ENCODE measurements at regions not wholly inside any gene's neighbourhood (a gene's known extent, or its start where the extent isn't known, plus 50 kb on each side); places are given as distances from the start of the nearest gene placed in this dataset.

- H4K20me1 ChIP-seq (ENCODE audit: insufficient read depth), result no peaks in the 10 kb centered on the region
- no peak overlapping the region for H3K9ac ChIP-seq (ENCODE audit: low read length)
- intact Hi-C loops (cut with micrococcal nuclease), result no loop called here
- no peak for TF ChIP-seq ELF1 (IDR thresholded peaks at IDR 0.05; ENCODE audit: borderline replicate concordance, low read depth)
- no peak overlapping the region for H3K27ac ChIP-seq (ENCODE audit: low read depth, low read length)
- no peaks in the 10 kb centered on the region for H3K27me3 ChIP-seq (ENCODE audit: insufficient read depth, low read length)
- ChIA-PET RAD21 (ENCODE audit: low non-redundant PET in 1 of 2, low total read pairs in 2 of 2, uncharacterized antibody in 2 of 2, unreplicated experiment in 2 of 2) (no interaction called here), CTCF (no interaction called here), POLR2A (no interaction called here)
- no peak overlapping the region for H3K4me3 ChIP-seq (replicated peaks in 1 of 2; ENCODE audit: low read depth in 1 of 2, low read length in 2 of 2)
- no peaks in the 10 kb centered on the region; a peak in 1 of 4 replicates for H3K9me3 ChIP-seq (ENCODE audit: control insufficient read depth in 1 of 2, insufficient read depth in 1 of 2, low read depth in 1 of 2, low read length in 2 of 2)
- H3K4me2 ChIP-seq (ENCODE audit: low read length), result no peak overlapping the region
- H3K9me2 ChIP-seq (ENCODE audit: insufficient read depth), result no peaks in the 10 kb centered on the region
- no peak for ATAC-seq
- no TSS peak for BruUV-seq (replicated peaks)
- H3K36me3 ChIP-seq (ENCODE audit: control insufficient read depth in 1 of 2, insufficient read depth in 2 of 2, low read length in 2 of 2), result no peaks in the 10 kb centered on the region; a peak in 1 of 4 replicates
- H3K4me1 ChIP-seq (ENCODE audit: control insufficient read depth in 1 of 2, insufficient read depth in 2 of 2, low read length in 2 of 2), result no peaks in the 10 kb centered on the region
- no peak for DNase-seq (ENCODE audit: low read depth, low spot score)
- no peaks in the 10 kb centered on the region for H3K79me2 ChIP-seq (ENCODE audit: insufficient read depth, low read length)
- H2AFZ ChIP-seq (ENCODE audit: low read depth, low read length, poor library complexity, severe bottlenecking), result no peak overlapping the region
These were observed 115.8 kb downstream of the SYT10 start for GRCh38 chr12:33323823-33324222.

GRCh38 chr12:33322519-33322918 is 117.1 kb downstream of the SYT10 start:
- ATAC-seq (no peak), DNase-seq (ENCODE audit: low read depth, low spot score) (no peak)
- no peak overlapping the region for H3K4me2 ChIP-seq (ENCODE audit: low read length)
- no peaks in the 10 kb centered on the region for H3K9me2 ChIP-seq (ENCODE audit: insufficient read depth)
- ChIA-PET CTCF (no interaction called here), POLR2A (no interaction called here), RAD21 (ENCODE audit: low non-redundant PET in 1 of 2, low total read pairs in 2 of 2, uncharacterized antibody in 2 of 2, unreplicated experiment in 2 of 2) (no interaction called here)
- no peak overlapping the region for H2AFZ ChIP-seq (ENCODE audit: low read depth, low read length, poor library complexity, severe bottlenecking)
- no peaks in the 10 kb centered on the region; a peak in 2 of 4 replicates for H3K9me3 ChIP-seq (ENCODE audit: control insufficient read depth in 1 of 2, insufficient read depth in 1 of 2, low read depth in 1 of 2, low read length in 2 of 2)
- H3K79me2 ChIP-seq (ENCODE audit: insufficient read depth, low read length), result no peaks in the 10 kb centered on the region
- no TSS peak for BruUV-seq (replicated peaks)
- no peaks in the 10 kb centered on the region; a peak in 1 of 4 replicates for H3K36me3 ChIP-seq (ENCODE audit: control insufficient read depth in 1 of 2, insufficient read depth in 2 of 2, low read length in 2 of 2)
- H4K20me1 ChIP-seq (ENCODE audit: insufficient read depth), result no peaks in the 10 kb centered on the region
- H3K27me3 ChIP-seq (ENCODE audit: insufficient read depth, low read length), result no peaks in the 10 kb centered on the region
- H3K4me3 ChIP-seq (replicated peaks in 1 of 2; ENCODE audit: low read depth in 1 of 2, low read length in 2 of 2), result no peak overlapping the region
- no peaks in the 10 kb centered on the region for H3K4me1 ChIP-seq (ENCODE audit: control insufficient read depth in 1 of 2, insufficient read depth in 2 of 2, low read length in 2 of 2)
- H3K27ac ChIP-seq (ENCODE audit: low read depth, low read length), result no peak overlapping the region
- intact Hi-C loops (cut with micrococcal nuclease), result no loop called here
- H3K9ac ChIP-seq (ENCODE audit: low read length), result no peak overlapping the region
- TF ChIP-seq ZFX (IDR thresholded peaks at IDR 0.05), result no peak
- TF ChIP-seq ZNF274 (IDR thresholded peaks at IDR 0.05; ENCODE audit: low read depth, low read length), result no peak
- no peak for TF ChIP-seq EZH2phosphoT487 (IDR thresholded peaks at IDR 0.05; ENCODE audit: borderline replicate concordance)
- no peak for TF ChIP-seq YY1 (IDR thresholded peaks at IDR 0.05; ENCODE audit: extremely low read depth, insufficient replicate concordance, low read depth, low read length)
- TF ChIP-seq, protein P1, sequence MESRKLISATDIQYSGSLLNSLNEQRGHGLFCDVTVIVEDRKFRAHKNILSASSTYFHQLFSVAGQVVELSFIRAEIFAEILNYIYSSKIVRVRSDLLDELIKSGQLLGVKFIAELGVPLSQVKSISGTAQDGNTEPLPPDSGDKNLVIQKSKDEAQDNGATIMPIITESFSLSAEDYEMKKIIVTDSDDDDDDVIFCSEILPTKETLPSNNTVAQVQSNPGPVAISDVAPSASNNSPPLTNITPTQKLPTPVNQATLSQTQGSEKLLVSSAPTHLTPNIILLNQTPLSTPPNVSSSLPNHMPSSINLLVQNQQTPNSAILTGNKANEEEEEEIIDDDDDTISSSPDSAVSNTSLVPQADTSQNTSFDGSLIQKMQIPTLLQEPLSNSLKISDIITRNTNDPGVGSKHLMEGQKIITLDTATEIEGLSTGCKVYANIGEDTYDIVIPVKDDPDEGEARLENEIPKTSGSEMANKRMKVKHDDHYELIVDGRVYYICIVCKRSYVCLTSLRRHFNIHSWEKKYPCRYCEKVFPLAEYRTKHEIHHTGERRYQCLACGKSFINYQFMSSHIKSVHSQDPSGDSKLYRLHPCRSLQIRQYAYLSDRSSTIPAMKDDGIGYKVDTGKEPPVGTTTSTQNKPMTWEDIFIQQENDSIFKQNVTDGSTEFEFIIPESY (IDR thresholded peaks at IDR 0.05; ENCODE audit: extremely low read depth, insufficient replicate concordance, low read length), result no peak
- TF ChIP-seq POLR2A (IDR thresholded peaks at IDR 0.05; ENCODE audit: borderline replicate concordance, extremely low read depth, insufficient read depth, insufficient read length), result no peak
- TF ChIP-seq MAX (IDR thresholded peaks at IDR 0.05), result no peak
- no peak for TF ChIP-seq FOSL1 (IDR thresholded peaks at IDR 0.05; ENCODE audit: low read depth)
- no peak for TF ChIP-seq POLR2AphosphoS5 (IDR thresholded peaks at IDR 0.05; ENCODE audit: low read depth, low read length)
- TF ChIP-seq TCF7L2 (IDR thresholded peaks at IDR 0.05; ENCODE audit: borderline replicate concordance, extremely low read depth, insufficient read depth, insufficient read length), result no peak
- TF ChIP-seq ATF3 (IDR thresholded peaks at IDR 0.05), result no peak
- no peak for TF ChIP-seq CBX3 (IDR thresholded peaks at IDR 0.05; ENCODE audit: low read depth)
